GM23338 (cell line): ENCODE measurements at regions not wholly inside any gene's neighbourhood (a gene's known extent, or its start where the extent isn't known, plus 50 kb on each side); places are given as distances from the start of the nearest gene placed in this dataset.

Experiments
- ATAC-seq: fragments of 200-7000 bp; cut with Tn5 transposase; 3 replicates; pipeline ENCODE4 v1.9.1; 2020
- DNase-seq: peaks from one replicate; pipeline ENCODE4 v3.0.0-alpha.2; 2015; ENCODE audit warnings: low spot score
- H2AFZ ChIP-seq: fragments of 200-600 bp; sonication (generic); 2 replicates; pipeline ENCODE4 v1.8.0; 2016; ENCODE audit warnings: antibody characterized with exemption, mild to moderate bottlenecking, moderate library complexity
- H3F3A ChIP-seq: fragments of 200-600 bp; sonication (generic); replicated peaks from 2 replicates; pipeline ENCODE4 v1.8.0; 2017; ENCODE audit warnings: antibody characterized with exemption, mixed run types, low read depth
- H3K27ac ChIP-seq: fragments of 200-600 bp; sonication (generic); 2 replicates; pipeline ENCODE4 v1.6.1; 2016; ENCODE audit warnings: low read depth
- H3K27me3 ChIP-seq: fragments of 200-600 bp; sonication (generic); 2 replicates; pipeline ENCODE4 v1.8.0; 2016; ENCODE audit warnings: mild to moderate bottlenecking, mixed run types, moderate library complexity; ENCODE audit not compliant: insufficient read depth
- H3K36me3 ChIP-seq: fragments of 200-600 bp; sonication (generic); 2 replicates; pipeline ENCODE4 v1.8.0; 2016; ENCODE audit warnings: mild to moderate bottlenecking; ENCODE audit not compliant: insufficient read depth
- H3K4me1 ChIP-seq: fragments of 200-600 bp; sonication (generic); 2 replicates; pipeline ENCODE4 v1.8.0; 2016; ENCODE audit warnings: mild to moderate bottlenecking, moderate library complexity; ENCODE audit not compliant: insufficient read depth
- H3K4me2 ChIP-seq: fragments of 200-600 bp; sonication (generic); 2 replicates; pipeline ENCODE4 v1.7.1; 2017; ENCODE audit warnings: mixed run types
- H3K4me3 ChIP-seq: fragments of 200-600 bp; sonication (generic); 2 replicates; pipeline ENCODE4 v1.6.1; 2016; ENCODE audit warnings: mixed run types
- H3K79me2 ChIP-seq: fragments of 200-600 bp; sonication (generic); replicated peaks from 2 replicates; pipeline ENCODE4 v1.8.0; 2017; ENCODE audit warnings: mild to moderate bottlenecking; ENCODE audit not compliant: insufficient read depth
- H3K9me2 ChIP-seq: fragments of 200-600 bp; sonication (generic); 2 replicates; pipeline ENCODE4 v1.8.0; 2017; ENCODE audit not compliant: insufficient read depth
- H4K20me1 ChIP-seq: fragments of 200-600 bp; sonication (generic); replicated peaks from 2 replicates; pipeline ENCODE4 v1.8.0; 2017; ENCODE audit warnings: mild to moderate bottlenecking; ENCODE audit not compliant: insufficient read depth
- H3K27ac Mint-ChIP-seq: 2 replicates; pipeline ENCODE4 v1.8.0; 2020; ENCODE audit warnings: inconsistent platforms, mild to moderate bottlenecking, moderate library complexity, mixed read lengths
- H3K27me3 Mint-ChIP-seq: 3 replicates; pipeline ENCODE4 v1.8.0; 2022; ENCODE audit warnings: low read depth, mild to moderate bottlenecking, moderate library complexity, mixed read lengths, inconsistent platforms; ENCODE audit not compliant: insufficient read depth, poor library complexity
- H3K36me3 Mint-ChIP-seq: 3 replicates; pipeline ENCODE4 v1.8.0; 2021; ENCODE audit warnings: low read depth, mild to moderate bottlenecking, inconsistent platforms, moderate library complexity, mixed read lengths
- H3K4me1 Mint-ChIP-seq: 3 replicates; pipeline ENCODE4 v1.8.0; 2020; ENCODE audit warnings: mild to moderate bottlenecking, inconsistent platforms, mixed read lengths
- H3K4me3 Mint-ChIP-seq: 3 replicates; pipeline ENCODE4 v1.8.0; 2021; ENCODE audit warnings: moderate library complexity, mild to moderate bottlenecking, inconsistent platforms, mixed read lengths
- H3K9me3 Mint-ChIP-seq: 3 replicates; pipeline ENCODE4 v1.8.0; 2020; ENCODE audit warnings: moderate library complexity, mild to moderate bottlenecking, inconsistent platforms, mixed read lengths
- CTCF ChIP-seq, 2 experiments: fragments of 200-600 bp in 1 of 2; sonication (generic) in 1 of 2; conservative IDR thresholded peaks; 2 replicates each; pipeline versions ENCODE4 v1.5.1 to v1.6.1; 2016 to 2017; ENCODE audit warnings: antibody characterized with exemption in 2 of 2, low read depth in 2 of 2, mild to moderate bottlenecking in 2 of 2, moderate library complexity in 1 of 2
- ETS1 ChIP-seq: IDR thresholded peaks from 2 replicates; pipeline ENCODE4 v1.6.1; 2016; ENCODE audit warnings: antibody characterized with exemption
- EZH2 ChIP-seq: fragments of 200-600 bp; sonication (generic); IDR thresholded peaks from one replicate; pipeline ENCODE4 v1.8.0; 2017; ENCODE audit warnings: antibody characterized with exemption, mild to moderate bottlenecking, low read depth; ENCODE audit not compliant: unreplicated experiment
- EZH2phosphoT487 ChIP-seq: fragments of 200-600 bp; sonication (generic); IDR thresholded peaks from one replicate; pipeline ENCODE4 v1.8.1; 2018; ENCODE audit warnings: antibody characterized with exemption; ENCODE audit not compliant: unreplicated experiment
- JUNB ChIP-seq: IDR thresholded peaks from one replicate; pipeline ENCODE4 v1.6.1; 2016; ENCODE audit warnings: antibody characterized with exemption; ENCODE audit not compliant: unreplicated experiment
- POLR2AphosphoS5 ChIP-seq: IDR thresholded peaks from 2 replicates; pipeline ENCODE4 v1.6.1; 2016; ENCODE audit warnings: antibody characterized with exemption, low read depth
- REST ChIP-seq: IDR thresholded peaks from one replicate; pipeline ENCODE4 v1.6.1; 2018; ENCODE audit warnings: antibody characterized with exemption; ENCODE audit not compliant: unreplicated experiment
- ZNF114 ChIP-seq: fragments of 250-450 bp; sonication (Bioruptor Pico); IDR thresholded peaks from 2 replicates; pipeline ENCODE4 v1.5.0; 2020; ENCODE audit warnings: mild to moderate bottlenecking, moderate library complexity
- ZNF331 ChIP-seq: fragments of 250-450 bp; sonication (Bioruptor Pico); IDR thresholded peaks from 2 replicates; pipeline ENCODE4 v1.5.0; 2020; ENCODE audit warnings: low read depth, mild to moderate bottlenecking, moderate library complexity

GRCh38 chr3:180829409-180830405 lies 82.8 kb upstream of the FXR1 start (continued):
- TF ChIP-seq ETS1 (no peak), CTCF (conservative IDR thresholded peaks at IDR 0.05; ENCODE audit: low read depth in 2 of 2) (no peak), JUNB (no peak), POLR2AphosphoS5 (no peak), EZH2 (no peak), ZNF114 (CRISPR knock-in tag) (no peak), EZH2phosphoT487 (no peak), REST (no peak), ZNF331 (no peak)

- DNase-seq (no peak), ATAC-seq (no peak)
- no peaks in the 10 kb centered on the region for H3F3A ChIP-seq
- no peak overlapping the region for H3K4me2 ChIP-seq
- Mint-ChIP-seq H3K4me3 (no peak overlapping the region), H3K4me1 (peaks cover 3% of the 10 kb centered on the region; the same call in 1 of the 3 replicates), H3K9me3 (no peaks in the 10 kb centered on the region), H3K27me3 (peaks cover 2% of the 10 kb centered on the region), H3K27ac (no peak overlapping the region), H3K36me3 (no peaks in the 10 kb centered on the region)
- no peak overlapping the region for H3K4me3 ChIP-seq
- no peaks in the 10 kb centered on the region for H3K79me2 ChIP-seq
- H3K4me1 ChIP-seq: no peaks in the 10 kb centered on the region
- no peak overlapping the region for H3K27ac ChIP-seq
- H3K9me2 ChIP-seq: no peaks in the 10 kb centered on the region
- H3K36me3 ChIP-seq: no peaks in the 10 kb centered on the region
- H2AFZ ChIP-seq: no peak overlapping the region
- no peaks in the 10 kb centered on the region for H4K20me1 ChIP-seq
- no peaks in the 10 kb centered on the region for H3K27me3 ChIP-seq
- TF ChIP-seq REST: no peak
Measured at GRCh38 chr3:180835501-180835900, 77.0 kb upstream of the FXR1 start.
